Effector memory CD8-positive, alpha-beta T cell (primary cell): ENCODE measurements at regions not wholly inside any gene's neighbourhood (a gene's known extent, or its start where the extent isn't known, plus 50 kb on each side); places are given as distances from the start of the nearest gene placed in this dataset.

Experiments used
- ATAC-seq: fragments of 150-1000 bp; cut with Tn5 transposase; replicated peaks from 2 replicates; pipeline ENCODE4 v1.10.0; 2021; ENCODE audit warnings: mild to moderate bottlenecking, moderate library complexity
- DNase-seq, 3 experiments: peaks; one replicate each; pipeline ENCODE4 v3.0.0; 2021
- H3K27ac Mint-ChIP-seq, 2 donors: one replicate each; pipeline ENCODE4 v1.8.0; 2022; ENCODE audit warnings: mild to moderate bottlenecking in 2 of 2, mixed read lengths in 2 of 2, moderate library complexity in 2 of 2
- H3K27me3 Mint-ChIP-seq, 2 donors: one replicate each; pipeline ENCODE4 v1.8.0; 2022; ENCODE audit warnings: mixed read lengths in 2 of 2
- H3K36me3 Mint-ChIP-seq: one replicate; pipeline ENCODE4 v1.8.0; 2022; ENCODE audit warnings: mild to moderate bottlenecking, moderate library complexity, mixed read lengths; ENCODE audit not compliant: insufficient read depth
- H3K4me1 Mint-ChIP-seq, 2 donors: one replicate each; pipeline ENCODE4 v1.8.0; 2022; ENCODE audit warnings: low read depth in 2 of 2, mixed read lengths in 2 of 2
- H3K4me3 Mint-ChIP-seq, 2 donors: one replicate each; pipeline ENCODE4 v1.8.0; 2022; ENCODE audit warnings: mild to moderate bottlenecking in 2 of 2, mixed read lengths in 2 of 2, moderate library complexity in 2 of 2
- H3K9me3 Mint-ChIP-seq, 2 donors: one replicate each; pipeline ENCODE4 v1.8.0; 2022; ENCODE audit warnings: mixed read lengths in 2 of 2

GRCh38 chr11:95498722-95499425 lies 267.9 kb upstream of the SESN3 start:
- DNase-seq (no peak), ATAC-seq (no peak)
- H3K27me3 Mint-ChIP-seq: peaks cover 36 to 40% of the 10 kb centered on the region in 2 donors
- no peaks in the 10 kb centered on the region for H3K4me1 Mint-ChIP-seq
- H3K36me3 Mint-ChIP-seq: no peaks in the 10 kb centered on the region
- H3K9me3 Mint-ChIP-seq: peaks cover 0 to 1% of the 10 kb centered on the region in 2 donors
- H3K4me3 Mint-ChIP-seq: no peak overlapping the region
- no peak overlapping the region for H3K27ac Mint-ChIP-seq

DNA sequence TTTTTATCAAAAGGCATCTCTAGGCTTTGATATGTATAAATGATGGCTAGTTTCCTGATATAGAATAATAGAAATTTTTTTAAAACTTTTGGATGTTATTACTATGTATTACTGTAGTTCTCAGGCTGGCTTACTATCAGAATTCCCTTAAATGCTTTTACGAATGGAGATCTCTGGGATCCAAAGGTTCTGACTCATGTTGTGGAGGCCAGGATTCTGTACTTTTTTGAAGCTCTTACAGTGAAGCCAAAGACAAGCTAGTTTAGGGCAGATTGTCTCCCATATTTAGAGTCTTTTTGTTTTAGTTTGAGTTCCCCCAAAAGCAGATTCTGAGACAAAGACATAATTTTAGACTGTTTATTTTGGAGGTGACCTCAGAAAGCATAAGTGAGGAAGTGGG lies 265.9 kb upstream of the SESN3 start:
- H3K9me3 Mint-ChIP-seq: peaks cover 0 to 1% of the 10 kb centered on the region in 2 donors
- no peak overlapping the region for H3K27ac Mint-ChIP-seq
- H3K27me3 Mint-ChIP-seq: peaks cover 27 to 29% of the 10 kb centered on the region in 2 donors

DNA sequence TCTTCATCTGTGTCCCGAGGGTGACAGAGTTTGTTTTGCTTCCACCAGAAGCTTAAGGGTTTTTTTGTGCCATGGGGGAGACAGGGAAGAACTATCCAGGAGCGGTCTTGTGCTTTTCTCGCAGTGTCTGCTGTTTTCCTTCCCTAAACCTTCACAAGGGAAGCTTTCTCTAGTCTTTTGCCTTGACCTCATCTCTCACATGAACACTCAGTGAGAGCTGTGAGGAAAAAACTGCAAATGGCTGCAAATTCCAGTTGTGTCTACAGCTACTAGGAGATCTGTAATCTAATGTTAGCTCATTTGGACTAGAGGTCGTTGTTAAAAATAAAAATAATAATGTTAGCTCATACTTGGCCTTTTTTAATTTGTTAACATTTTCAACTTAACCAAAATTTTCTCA lies 264.7 kb upstream of the SESN3 start:
- Mint-ChIP-seq H3K4me1 (no peaks in the 10 kb centered on the region), H3K36me3 (no peaks in the 10 kb centered on the region), H3K9me3 (peaks cover 0 to 1% of the 10 kb centered on the region in 2 donors), H3K4me3 (no peak overlapping the region), H3K27ac (no peak overlapping the region), H3K27me3 (peaks cover 28 to 36% of the 10 kb centered on the region in 2 donors)
- DNase-seq: no peak
- ATAC-seq: no peak

More for the DNA sequence above, 265.9 kb upstream of the SESN3 start:
- DNase-seq: no peak
- no peak overlapping the region for H3K4me3 Mint-ChIP-seq
- no peaks in the 10 kb centered on the region for H3K4me1 Mint-ChIP-seq
- H3K36me3 Mint-ChIP-seq: no peaks in the 10 kb centered on the region
- no peak for ATAC-seq

- Mint-ChIP-seq H3K27me3 (peaks cover 36 to 37% of the 10 kb centered on the region in 2 donors), H3K27ac (no peak overlapping the region), H3K36me3 (no peaks in the 10 kb centered on the region), H3K9me3 (peaks cover 0 to 1% of the 10 kb centered on the region in 2 donors), H3K4me1 (no peaks in the 10 kb centered on the region), H3K4me3 (no peak overlapping the region)
- DNase-seq: no peak
- ATAC-seq: no peak
Observed at GRCh38 chr11:95494856-95495255, 263.9 kb upstream of the SESN3 start.

DNA sequence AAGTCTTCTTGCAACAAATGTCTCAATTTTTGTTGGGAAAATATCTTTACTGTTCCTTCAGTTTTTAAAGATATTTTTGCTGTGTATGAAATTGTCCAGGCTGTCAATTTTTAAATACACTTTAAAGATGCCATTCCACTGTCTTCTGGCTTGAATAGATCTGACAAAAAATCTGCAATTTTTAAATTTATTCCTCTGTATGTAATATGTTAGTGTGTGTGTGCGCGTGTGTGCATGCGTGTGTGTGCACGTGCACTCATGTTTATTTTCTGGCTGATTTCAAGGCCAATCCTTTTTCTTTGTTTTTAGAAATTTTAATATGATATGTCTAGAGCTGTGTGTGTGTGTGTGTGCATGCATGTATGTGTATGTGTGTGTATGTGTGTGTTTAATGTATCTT lies 263.2 kb upstream of the SESN3 start:
- no peak overlapping the region for H3K4me3 Mint-ChIP-seq
- ATAC-seq (no peak), DNase-seq (no peak)
- no peak overlapping the region for H3K27ac Mint-ChIP-seq
- H3K9me3 Mint-ChIP-seq: peaks cover 0 to 1% of the 10 kb centered on the region in 2 donors
- no peaks in the 10 kb centered on the region for H3K36me3 Mint-ChIP-seq
- H3K4me1 Mint-ChIP-seq: no peaks in the 10 kb centered on the region
- H3K27me3 Mint-ChIP-seq: peaks cover 33 to 35% of the 10 kb centered on the region in 2 donors

DNA sequence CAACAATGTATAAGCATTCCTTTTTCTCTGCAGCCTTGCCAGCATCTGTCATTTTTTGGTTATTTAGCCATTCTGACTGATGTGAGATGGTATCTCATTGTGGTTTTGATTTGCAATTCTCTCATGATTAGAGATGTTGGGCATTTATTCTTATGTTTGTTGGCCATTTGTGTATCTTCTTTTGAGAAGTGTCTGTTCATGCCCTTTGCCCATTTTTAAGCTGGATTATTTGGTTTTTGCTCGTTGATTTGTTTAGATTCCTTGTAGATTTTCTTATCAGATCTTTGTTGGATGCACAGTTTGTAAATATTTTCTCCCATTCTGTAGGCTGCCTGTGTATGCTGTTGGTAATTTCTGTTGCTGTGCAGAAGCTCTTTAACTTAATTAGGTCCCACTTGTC lies 259.6 kb upstream of the SESN3 start:
- Mint-ChIP-seq H3K9me3 (peaks cover 0 to 1% of the 10 kb centered on the region in 2 donors), H3K27ac (no peak overlapping the region), H3K4me3 (no peak overlapping the region), H3K4me1 (no peaks in the 10 kb centered on the region), H3K27me3 (peaks cover 14 to 32% of the 10 kb centered on the region in 2 donors), H3K36me3 (no peaks in the 10 kb centered on the region)
- ATAC-seq (no peak), DNase-seq (no peak)

DNA sequence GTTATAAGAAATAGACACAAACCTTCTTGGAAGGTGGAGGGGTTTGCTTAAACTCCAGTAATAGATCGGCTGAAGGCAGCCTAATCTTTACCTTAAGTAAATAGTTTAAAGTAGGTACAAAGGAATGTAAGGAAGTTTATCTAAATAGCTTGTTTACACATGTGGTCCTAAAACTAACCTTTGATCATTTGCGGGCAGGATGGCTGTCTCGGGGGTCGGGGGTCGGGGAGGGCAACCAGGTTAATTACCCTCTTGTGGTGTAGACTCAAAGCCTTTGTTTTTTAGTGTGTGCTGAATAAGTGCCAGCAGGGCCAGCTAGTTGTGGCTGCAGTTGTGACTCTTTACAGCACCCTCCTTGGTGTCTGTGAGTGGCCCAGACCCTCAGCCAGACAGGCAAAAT lies 256.9 kb upstream of the SESN3 start:
- H3K27ac Mint-ChIP-seq: no peak overlapping the region
- no peaks in the 10 kb centered on the region for H3K9me3 Mint-ChIP-seq
- peaks cover 15 to 21% of the 10 kb centered on the region in 2 donors for H3K27me3 Mint-ChIP-seq
- no peaks in the 10 kb centered on the region for H3K4me1 Mint-ChIP-seq
- no peak for ATAC-seq
- no peaks in the 10 kb centered on the region for H3K36me3 Mint-ChIP-seq
- no peak for DNase-seq
- no peak overlapping the region for H3K4me3 Mint-ChIP-seq

GRCh38 chr11:95487391-95487790 lies 256.4 kb upstream of the SESN3 start:
- Mint-ChIP-seq H3K9me3 (no peaks in the 10 kb centered on the region), H3K4me1 (no peaks in the 10 kb centered on the region), H3K4me3 (no peak overlapping the region), H3K27ac (no peak overlapping the region), H3K27me3 (peaks cover 15 to 21% of the 10 kb centered on the region in 2 donors), H3K36me3 (no peaks in the 10 kb centered on the region)
- no peak for ATAC-seq
- DNase-seq: no peak

DNA sequence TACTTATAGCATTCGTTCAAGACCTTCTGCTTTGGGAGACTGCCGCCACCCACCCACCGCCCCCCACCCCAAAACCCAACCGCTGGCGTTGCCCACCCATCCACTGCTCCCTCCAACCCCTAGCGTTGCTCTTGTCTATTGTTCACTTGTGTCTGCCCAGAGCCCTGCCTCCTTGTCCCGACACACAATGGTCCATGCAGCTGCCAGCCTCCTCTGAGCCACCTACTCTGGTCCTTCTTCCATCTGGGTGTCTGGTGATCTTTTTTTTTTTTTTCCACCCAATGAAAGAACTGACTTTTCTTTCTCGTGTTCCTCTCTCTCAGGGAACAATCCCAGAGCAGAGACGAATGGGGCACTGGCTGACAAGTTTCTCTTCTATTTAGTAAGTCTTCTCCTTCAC lies 256.0 kb upstream of the SESN3 start:
- Mint-ChIP-seq H3K4me3 (no peak overlapping the region), H3K27me3 (peaks cover 15 to 21% of the 10 kb centered on the region in 2 donors), H3K4me1 (no peaks in the 10 kb centered on the region), H3K36me3 (no peaks in the 10 kb centered on the region), H3K9me3 (no peaks in the 10 kb centered on the region), H3K27ac (no peak overlapping the region)
- DNase-seq (no peak), ATAC-seq (no peak)

GRCh38 chr11:95486466-95486865 lies 255.5 kb upstream of the SESN3 start:
- Mint-ChIP-seq H3K9me3 (no peaks in the 10 kb centered on the region), H3K4me1 (no peaks in the 10 kb centered on the region), H3K36me3 (no peaks in the 10 kb centered on the region), H3K4me3 (no peak overlapping the region), H3K27ac (no peak overlapping the region), H3K27me3 (peaks cover 10 to 21% of the 10 kb centered on the region in 2 donors)
- ATAC-seq (no peak), DNase-seq (no peak)

DNA sequence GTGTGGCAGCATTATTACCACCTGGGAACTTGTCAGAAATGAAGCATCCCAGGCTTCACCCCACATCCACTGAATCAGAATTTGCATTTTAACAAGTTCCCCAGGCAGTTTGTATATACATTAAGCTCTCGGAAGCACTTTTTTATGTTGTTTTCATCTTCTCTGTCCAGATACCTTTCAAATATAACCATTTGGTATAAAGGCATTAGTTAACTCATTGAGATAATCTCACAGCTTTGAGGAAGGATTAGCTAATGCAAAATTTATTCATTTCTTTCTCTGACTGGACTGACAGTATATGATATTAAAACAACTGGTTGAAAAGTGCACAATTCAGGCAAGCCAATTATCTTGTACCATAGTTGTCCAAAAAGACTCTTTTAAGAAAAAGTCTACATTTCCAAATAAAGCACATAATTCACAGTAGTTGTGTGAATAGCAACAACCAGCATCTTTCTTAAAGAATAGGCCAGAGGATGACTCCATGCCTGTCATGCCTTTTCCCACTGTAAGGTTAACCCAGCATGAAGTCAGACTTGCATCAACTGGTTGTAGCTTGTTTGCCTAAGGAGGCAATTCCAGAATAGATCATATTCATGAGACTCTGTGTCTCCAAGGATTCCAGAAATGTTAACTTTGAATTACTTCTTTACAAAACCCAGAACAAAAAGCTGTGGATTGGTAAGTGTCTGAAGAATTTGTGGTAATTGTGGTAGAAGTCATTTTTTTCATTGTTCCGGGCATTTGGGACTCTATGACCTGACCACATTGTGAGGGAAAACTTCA lies 254.3 kb upstream of the SESN3 start:
- no peaks in the 10 kb centered on the region for H3K4me1 Mint-ChIP-seq
- H3K27ac Mint-ChIP-seq: no peak overlapping the region
- peaks cover 8 to 16% of the 10 kb centered on the region in 2 donors for H3K27me3 Mint-ChIP-seq
- H3K36me3 Mint-ChIP-seq: no peaks in the 10 kb centered on the region
- DNase-seq (no peak), ATAC-seq (no peak)
- H3K9me3 Mint-ChIP-seq: no peaks in the 10 kb centered on the region
- no peak overlapping the region for H3K4me3 Mint-ChIP-seq

DNA sequence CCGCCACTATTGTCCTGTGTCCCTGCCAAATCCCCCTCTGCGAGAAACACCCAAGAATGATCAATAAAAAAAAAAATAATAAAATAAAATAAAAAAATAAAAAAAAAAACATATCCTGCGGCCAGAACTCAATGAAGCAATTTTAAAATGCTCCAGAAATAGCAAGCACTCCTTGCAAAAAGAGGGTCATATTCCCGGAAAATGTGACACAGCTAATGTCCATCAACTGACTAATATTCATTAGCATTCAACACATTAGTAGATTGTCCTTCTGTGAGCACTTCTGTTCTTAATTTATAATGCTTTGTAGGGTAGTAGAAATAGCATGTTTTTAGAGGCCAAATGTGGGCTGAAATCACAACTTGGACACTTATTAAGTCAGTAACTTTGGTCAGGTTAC lies 252.3 kb upstream of the SESN3 start:
- Mint-ChIP-seq H3K27ac (no peak overlapping the region), H3K27me3 (peaks cover 9 to 14% of the 10 kb centered on the region in 2 donors), H3K9me3 (no peaks in the 10 kb centered on the region), H3K4me3 (no peak overlapping the region), H3K4me1 (no peaks in the 10 kb centered on the region), H3K36me3 (no peaks in the 10 kb centered on the region)
- DNase-seq (no peak), ATAC-seq (no peak)

DNA sequence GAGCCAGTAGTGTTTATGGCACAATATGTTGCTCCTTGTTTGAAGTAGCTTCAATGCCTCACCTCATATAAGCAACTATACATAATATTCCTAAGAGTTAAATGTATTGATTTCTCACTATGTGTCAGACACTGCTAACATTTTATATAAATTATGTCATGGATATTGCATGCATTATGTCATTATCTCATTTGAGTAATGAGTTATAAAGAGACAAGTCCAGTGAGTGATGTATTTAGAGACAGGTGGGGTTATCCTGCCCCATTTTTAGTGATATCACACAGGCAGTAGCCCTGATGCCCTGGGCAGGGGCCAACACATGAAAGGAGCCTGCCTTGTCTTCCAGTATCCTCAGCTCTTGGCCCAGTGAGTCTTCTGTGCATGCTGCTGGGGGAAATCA lies 247.0 kb upstream of the SESN3 start:
- ATAC-seq: no peak
- no peak overlapping the region for H3K27ac Mint-ChIP-seq
- H3K27me3 Mint-ChIP-seq: peaks cover 20% of the 10 kb centered on the region in 2 donors
- H3K9me3 Mint-ChIP-seq: no peaks in the 10 kb centered on the region
- no peaks in the 10 kb centered on the region for H3K4me1 Mint-ChIP-seq
- no peak overlapping the region for H3K4me3 Mint-ChIP-seq
- no peak for DNase-seq
- no peaks in the 10 kb centered on the region for H3K36me3 Mint-ChIP-seq

DNA sequence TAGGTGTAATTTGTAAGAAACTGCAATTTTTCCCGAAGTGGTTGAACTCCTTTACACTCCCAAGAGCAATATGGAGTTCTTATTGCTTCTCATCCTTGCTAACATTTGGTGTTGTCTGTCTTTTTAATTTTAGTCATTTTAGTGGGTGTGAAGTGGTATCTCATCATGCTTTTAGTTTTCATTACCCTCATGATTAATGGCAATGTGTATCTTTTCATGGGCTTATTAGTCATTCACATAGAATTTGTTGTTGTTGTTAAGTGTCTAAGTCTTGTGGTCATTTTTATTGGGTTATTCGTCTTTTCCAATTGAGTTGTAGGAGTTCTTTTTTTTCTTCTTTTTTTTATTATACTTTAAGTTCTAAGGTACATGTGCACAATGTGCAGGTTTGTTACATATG lies 238.3 kb upstream of the SESN3 start:
- no peak for ATAC-seq
- H3K27me3 Mint-ChIP-seq: peaks cover 0 to 11% of the 10 kb centered on the region in 2 donors
- no peak overlapping the region for H3K27ac Mint-ChIP-seq
- H3K4me1 Mint-ChIP-seq: no peaks in the 10 kb centered on the region
- H3K4me3 Mint-ChIP-seq: no peak overlapping the region
- H3K9me3 Mint-ChIP-seq: no peaks in the 10 kb centered on the region
- no peak for DNase-seq
- peaks cover 2% of the 10 kb centered on the region for H3K36me3 Mint-ChIP-seq
